ENCODE measurements at regions not wholly inside any gene's neighbourhood (a gene's known extent, or its start where the extent isn't known, plus 50 kb on each side); places are given as distances from the start of the nearest gene placed in this dataset.

DNA sequence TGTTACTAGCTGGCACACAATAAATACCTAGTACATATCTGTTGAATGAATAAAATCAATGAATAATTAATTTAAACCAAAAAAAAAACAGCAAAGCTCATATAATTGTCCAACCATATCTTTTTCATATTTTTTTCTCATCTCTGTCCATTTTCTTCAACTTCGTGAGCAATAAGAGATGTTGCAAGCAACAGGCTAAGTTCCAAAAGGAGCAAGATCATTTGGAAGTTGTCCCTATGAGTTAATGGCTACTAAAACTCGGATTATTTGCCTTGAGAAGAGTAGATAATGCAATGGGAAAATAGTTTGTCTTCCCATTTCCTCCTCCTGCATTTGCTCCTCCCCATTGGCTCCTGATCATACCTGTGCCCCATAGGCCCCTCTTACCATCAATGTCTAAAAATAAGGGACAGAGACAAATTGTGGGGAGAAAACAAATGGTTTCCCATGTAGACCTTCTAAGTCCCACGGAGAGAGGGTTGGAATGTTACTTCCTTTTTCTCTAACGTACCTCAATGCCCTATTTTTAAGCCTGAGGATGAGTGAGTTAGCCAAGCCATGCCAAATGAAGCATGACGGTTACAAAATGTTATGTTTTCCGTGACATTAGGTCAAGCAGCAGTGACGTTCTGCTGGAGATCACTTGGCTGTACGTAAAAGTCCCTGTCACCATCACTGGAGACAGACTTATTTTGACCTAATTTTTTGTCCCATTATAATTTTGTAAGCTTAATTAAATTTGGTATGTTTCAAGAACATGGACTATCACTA, 217.3 kb upstream of the PREP start:
- no peaks in the 10 kb centered on the region; the same call in none of the 2 replicates for H3K9me3 ChIP-seq (ENCODE audit: insufficient read depth, low read depth)
- no peak overlapping the region for H3K27ac ChIP-seq
- no peaks in the 10 kb centered on the region for H3K79me2 ChIP-seq (ENCODE audit: low read depth)
- no peak for TF ChIP-seq EZH2 (IDR thresholded peaks at IDR 0.05; ENCODE audit: low read depth)
- TF ChIP-seq, protein P1, sequence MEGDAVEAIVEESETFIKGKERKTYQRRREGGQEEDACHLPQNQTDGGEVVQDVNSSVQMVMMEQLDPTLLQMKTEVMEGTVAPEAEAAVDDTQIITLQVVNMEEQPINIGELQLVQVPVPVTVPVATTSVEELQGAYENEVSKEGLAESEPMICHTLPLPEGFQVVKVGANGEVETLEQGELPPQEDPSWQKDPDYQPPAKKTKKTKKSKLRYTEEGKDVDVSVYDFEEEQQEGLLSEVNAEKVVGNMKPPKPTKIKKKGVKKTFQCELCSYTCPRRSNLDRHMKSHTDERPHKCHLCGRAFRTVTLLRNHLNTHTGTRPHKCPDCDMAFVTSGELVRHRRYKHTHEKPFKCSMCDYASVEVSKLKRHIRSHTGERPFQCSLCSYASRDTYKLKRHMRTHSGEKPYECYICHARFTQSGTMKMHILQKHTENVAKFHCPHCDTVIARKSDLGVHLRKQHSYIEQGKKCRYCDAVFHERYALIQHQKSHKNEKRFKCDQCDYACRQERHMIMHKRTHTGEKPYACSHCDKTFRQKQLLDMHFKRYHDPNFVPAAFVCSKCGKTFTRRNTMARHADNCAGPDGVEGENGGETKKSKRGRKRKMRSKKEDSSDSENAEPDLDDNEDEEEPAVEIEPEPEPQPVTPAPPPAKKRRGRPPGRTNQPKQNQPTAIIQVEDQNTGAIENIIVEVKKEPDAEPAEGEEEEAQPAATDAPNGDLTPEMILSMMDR (conservative IDR thresholded peaks at IDR 0.05): no peak
- ChIA-PET POLR2A (ENCODE audit: unreplicated experiment) (interaction anchor here (0.6 kb wide), 1 partner anchor 690 kb away, joined by 10 read pairs; no protein-coding TSS in a partner anchor), CTCF (interaction anchor here (0.5 kb wide), 1 partner anchor 181 kb away, joined by 3 read pairs; no protein-coding TSS in a partner anchor)
- H3K4me1 ChIP-seq (replicated peaks; ENCODE audit: insufficient read depth): no peaks in the 10 kb centered on the region
- H3K4me3 ChIP-seq: no peak overlapping the region
- intact Hi-C loops (cut with micrococcal nuclease; ENCODE audit: unreplicated experiment): loop anchor here (1.0 kb wide), 1 partner anchor 31 kb away; no protein-coding TSS in a partner anchor
- no peak overlapping the region for H2AFZ ChIP-seq
- H3K27me3 ChIP-seq (ENCODE audit: insufficient read depth, low read depth): no peaks in the 10 kb centered on the region
- no peak overlapping the region for H3K4me2 ChIP-seq
- no peaks in the 10 kb centered on the region for H3F3A ChIP-seq (ENCODE audit: insufficient read depth, low read depth)
- no peak for DNase-seq
- H3K9me2 ChIP-seq (ENCODE audit: insufficient read depth): no peaks in the 10 kb centered on the region
- H4K20me1 ChIP-seq (ENCODE audit: insufficient read depth): no peaks in the 10 kb centered on the region
- BruUV-seq (replicated peaks): no TSS peak
- H3K36me3 ChIP-seq (ENCODE audit: low read depth): no peaks in the 10 kb centered on the region

DNA sequence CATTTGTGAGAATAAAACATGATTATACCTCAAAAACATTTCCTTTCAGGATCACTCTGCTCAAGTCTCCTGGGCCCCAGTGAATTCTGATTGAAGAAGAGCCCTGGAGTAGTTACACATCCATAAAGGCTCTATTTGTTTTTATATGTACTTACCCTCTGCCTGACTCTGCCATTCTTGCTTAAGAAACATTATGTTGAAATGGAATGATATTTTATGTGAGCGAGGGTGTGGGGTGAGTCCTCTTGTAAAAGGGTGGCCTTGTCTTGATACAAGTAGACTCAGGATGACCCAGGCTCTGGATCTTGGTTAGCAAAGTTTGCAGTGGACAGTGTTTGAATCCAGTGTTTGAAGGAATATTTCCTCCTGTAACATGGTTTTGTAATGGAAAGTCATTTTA, 215.4 kb upstream of the PREP start:
- H3K4me1 ChIP-seq (replicated peaks; ENCODE audit: insufficient read depth): no peaks in the 10 kb centered on the region
- POLR2A ChIA-PET (ENCODE audit: unreplicated experiment): no interaction called here
- H3K4me2 ChIP-seq: no peak overlapping the region
- no peaks in the 10 kb centered on the region for H3K79me2 ChIP-seq (ENCODE audit: low read depth)
- intact Hi-C loops (cut with micrococcal nuclease; ENCODE audit: unreplicated experiment): no loop called here
- H2AFZ ChIP-seq: no peak overlapping the region
- no peaks in the 10 kb centered on the region; the same call in none of the 2 replicates for H3K9me3 ChIP-seq (ENCODE audit: insufficient read depth, low read depth)
- no peaks in the 10 kb centered on the region for H3K27me3 ChIP-seq (ENCODE audit: insufficient read depth, low read depth)
- H3F3A ChIP-seq (ENCODE audit: insufficient read depth, low read depth): no peaks in the 10 kb centered on the region
- CTCF ChIA-PET: no interaction called here
- H3K9me2 ChIP-seq (ENCODE audit: insufficient read depth): no peaks in the 10 kb centered on the region
- DNase-seq: no peak
- no TSS peak for BruUV-seq (replicated peaks)
- no peak overlapping the region for H3K4me3 ChIP-seq
- no peaks in the 10 kb centered on the region for H3K36me3 ChIP-seq (ENCODE audit: low read depth)
- TF ChIP-seq, protein P1 (conservative IDR thresholded peaks at IDR 0.05): no peak
- TF ChIP-seq EZH2 (IDR thresholded peaks at IDR 0.05; ENCODE audit: low read depth): no peak
- H3K27ac ChIP-seq: no peak overlapping the region
- H4K20me1 ChIP-seq (ENCODE audit: insufficient read depth): no peaks in the 10 kb centered on the region

DNA sequence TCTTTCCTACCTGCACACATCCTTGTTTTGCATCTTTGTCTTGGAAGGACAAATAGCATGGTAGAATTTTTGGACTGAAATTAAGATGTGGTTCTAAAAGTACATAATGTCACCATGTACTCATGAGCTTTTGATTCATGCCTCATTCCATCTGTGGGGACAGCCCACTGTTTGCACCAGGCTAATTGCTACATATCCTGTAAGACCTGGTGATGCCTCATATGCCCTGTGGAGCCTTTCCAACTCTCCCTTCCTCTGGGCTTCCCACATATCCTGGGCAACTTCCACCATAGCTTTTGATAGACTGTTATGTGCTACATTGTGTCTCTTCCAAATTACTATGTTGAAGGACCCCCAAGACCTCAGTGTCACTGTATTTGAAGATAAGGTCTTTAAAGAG, 213.6 kb upstream of the PREP start:
- no peak for TF ChIP-seq EZH2 (IDR thresholded peaks at IDR 0.05; ENCODE audit: low read depth)
- TF ChIP-seq, protein P1 (conservative IDR thresholded peaks at IDR 0.05): no peak
- no peak overlapping the region for H3K4me2 ChIP-seq
- intact Hi-C loops (cut with micrococcal nuclease; ENCODE audit: unreplicated experiment): no loop called here
- no peaks in the 10 kb centered on the region for H4K20me1 ChIP-seq (ENCODE audit: insufficient read depth)
- H3K9me3 ChIP-seq (ENCODE audit: insufficient read depth, low read depth): no peaks in the 10 kb centered on the region; the same call in none of the 2 replicates
- no peaks in the 10 kb centered on the region for H3K36me3 ChIP-seq (ENCODE audit: low read depth)
- ChIA-PET CTCF (no interaction called here), POLR2A (ENCODE audit: unreplicated experiment) (interaction anchor here (0.7 kb wide), 1 partner anchor 16 kb away, joined by 4 read pairs; no protein-coding TSS in a partner anchor)
- BruUV-seq (replicated peaks): no TSS peak
- H3K79me2 ChIP-seq (ENCODE audit: low read depth): no peaks in the 10 kb centered on the region
- no peaks in the 10 kb centered on the region for H3F3A ChIP-seq (ENCODE audit: insufficient read depth, low read depth)
- no peaks in the 10 kb centered on the region for H3K9me2 ChIP-seq (ENCODE audit: insufficient read depth)
- DNase-seq: no peak
- no peaks in the 10 kb centered on the region for H3K27me3 ChIP-seq (ENCODE audit: insufficient read depth, low read depth)
- no peak overlapping the region for H2AFZ ChIP-seq
- no peaks in the 10 kb centered on the region for H3K4me1 ChIP-seq (replicated peaks; ENCODE audit: insufficient read depth)
- H3K27ac ChIP-seq: no peak overlapping the region
- no peak overlapping the region for H3K4me3 ChIP-seq

All from PC-9 (cell line).